Erythroblast (primary cell): ENCODE measurements at regions not wholly inside any gene's neighbourhood (a gene's known extent, or its start where the extent isn't known, plus 50 kb on each side); places are given as distances from the start of the nearest gene placed in this dataset.
"Not testable (repeated sequence)": the region's sequence is repeated elsewhere in the genome, so short reads cannot be mapped to it uniquely, and the experiment has no call there.

Experiments
- DNase-seq, 2 experiments: peaks; one replicate each; lab custom pipeline; 2025; lab: John Stamatoyannopoulos, UW
- GATA1 ChIP-seq: IDR thresholded peaks from 2 replicates; pipeline ENCODE4 v1.6.1; 2011; ENCODE audit warnings: low read depth, mild to moderate bottlenecking, control low read depth, low read length, moderate library complexity
- POLR2A ChIP-seq: IDR thresholded peaks from 2 replicates; pipeline ENCODE4 v1.6.1; 2011; ENCODE audit warnings: mild to moderate bottlenecking, low read length

DNA sequence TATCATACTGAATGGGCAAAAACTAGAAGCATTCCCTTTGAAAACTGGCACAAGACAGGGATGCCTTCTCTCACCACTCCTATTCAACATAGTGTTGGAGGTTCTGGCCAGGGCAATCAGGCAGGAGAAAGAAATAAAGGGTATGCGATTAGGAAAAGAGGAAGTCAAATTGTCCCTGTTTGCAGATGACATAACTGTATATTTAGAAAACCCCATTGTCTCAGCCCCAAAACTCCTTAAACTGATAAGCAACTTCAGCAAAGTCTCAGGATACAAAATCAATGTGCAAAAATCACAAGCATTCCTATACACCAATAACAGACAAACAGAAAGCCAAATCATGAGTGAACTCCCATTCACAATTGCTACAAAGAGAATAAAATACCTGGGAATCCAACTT is 52.5 kb upstream of the CCDC71L start:
- not testable (repeated sequence) for DNase-seq

- DNase-seq, result not testable (repeated sequence)
Observed at GRCh38 chr7:106714590-106715442, 53.9 kb upstream of the CCDC71L start.

GRCh38 chr7:106715730-106716129 is 54.8 kb upstream of the CCDC71L start:
- TF ChIP-seq POLR2A (no peak), GATA1 (no peak)
- DNase-seq, result no peak

- TF ChIP-seq POLR2A (no peak), GATA1 (no peak)
- no peak for DNase-seq
Observed at GRCh38 chr7:106717254-106717954, 56.4 kb upstream of the CCDC71L start.

GRCh38 chr7:106717955-106718871 is 57.3 kb upstream of the CCDC71L start:
- TF ChIP-seq POLR2A (peak; percentile 9), GATA1 (no peak)

GRCh38 chr7:106720641-106721040 is 59.7 kb upstream of the CCDC71L start:
- no peak for DNase-seq
- TF ChIP-seq POLR2A (no peak), GATA1 (no peak)

More at GRCh38 chr7:106717955-106718871, 57.3 kb upstream of the CCDC71L start:
- DNase-seq, result peak; percentile 37 to 40

DNA sequence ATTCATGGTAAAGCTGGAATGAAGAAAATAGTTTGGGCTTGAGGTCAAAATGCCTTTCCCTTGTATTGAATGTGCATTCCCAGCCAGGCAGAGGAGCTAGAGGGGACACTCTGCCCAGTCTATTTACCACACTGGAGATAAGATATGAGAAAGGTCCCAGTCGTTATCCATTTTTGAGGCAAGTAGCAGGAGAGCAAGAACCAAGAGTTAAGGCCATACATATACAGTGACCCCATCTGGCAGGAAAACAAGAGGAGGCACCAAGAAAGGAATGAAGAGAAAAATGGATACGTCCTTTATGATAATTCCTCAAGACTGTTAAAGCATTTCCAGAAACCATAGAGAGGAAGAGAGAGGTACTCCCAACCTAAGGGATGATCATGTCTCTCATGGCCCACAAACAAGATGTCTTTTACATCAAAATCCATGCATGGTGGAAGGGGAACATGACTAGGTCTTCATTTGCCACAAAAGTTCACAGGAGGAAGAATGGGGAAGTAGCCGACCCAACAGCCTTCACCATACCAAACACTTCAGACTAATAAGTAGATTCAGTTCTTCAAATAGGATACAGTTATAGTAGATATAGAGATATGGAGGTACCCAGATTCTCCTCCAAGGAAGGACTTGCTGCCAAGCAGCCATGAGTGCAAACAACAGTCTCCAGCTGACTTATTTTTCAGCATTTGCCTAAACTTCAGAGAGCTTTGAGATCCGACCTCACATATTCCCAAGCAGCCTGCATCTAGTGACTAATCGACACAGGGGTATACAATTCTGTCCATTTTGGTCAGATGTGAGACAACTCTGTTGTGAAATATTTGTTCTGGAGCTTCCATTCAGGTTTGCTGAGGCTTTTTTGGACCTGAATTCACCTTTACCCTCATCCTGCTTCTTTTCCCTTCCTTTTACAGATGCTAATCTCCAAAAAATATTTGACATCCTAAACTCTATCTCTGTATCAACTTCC is 61.1 kb upstream of the CCDC71L start:
- peak in 1 of 2 experiments; percentile 11 for DNase-seq
- TF ChIP-seq GATA1, result no peak
- no peak for TF ChIP-seq POLR2A

DNA sequence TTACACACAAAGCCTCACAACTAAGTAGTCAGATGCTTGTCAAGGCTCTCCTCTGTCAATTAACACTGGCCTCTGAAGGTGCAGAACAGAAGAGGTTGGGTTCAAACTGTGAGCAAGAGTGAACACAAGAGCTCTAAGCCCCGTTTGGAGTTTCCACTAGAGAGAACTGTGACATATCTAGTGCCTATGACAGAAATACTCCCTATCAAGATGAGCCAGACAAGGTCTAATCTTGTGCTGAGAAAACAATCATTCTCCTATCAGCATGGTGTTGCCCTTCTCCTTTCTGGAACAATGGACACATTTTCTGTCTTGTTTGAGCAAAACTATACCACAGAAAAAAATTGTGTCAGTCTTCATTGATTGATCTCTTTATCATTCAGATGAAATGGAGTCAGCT is 62.4 kb upstream of the CCDC71L start:
- TF ChIP-seq POLR2A (no peak), GATA1 (no peak)
- DNase-seq, result peak in 1 of 2 experiments; percentile 46

- no peak for TF ChIP-seq GATA1
- no peak for TF ChIP-seq POLR2A
- no peak for DNase-seq
Observed at GRCh38 chr7:106729720-106730385, 68.9 kb upstream of the CCDC71L start.

- DNase-seq, result no peak
Observed at GRCh38 chr7:106731187-106731586, 70.2 kb upstream of the CCDC71L start.

GRCh38 chr7:106731646-106732444 is 70.9 kb upstream of the CCDC71L start:
- TF ChIP-seq POLR2A (no peak), GATA1 (no peak)
- no peak for DNase-seq

More at GRCh38 chr7:106731187-106731586, 70.2 kb upstream of the CCDC71L start:
- no peak for TF ChIP-seq POLR2A
- TF ChIP-seq GATA1, result no peak

- DNase-seq, result no peak
- TF ChIP-seq POLR2A (no peak), GATA1 (no peak)
Observed at GRCh38 chr7:106735637-106736036, 74.7 kb upstream of the CCDC71L start.
